Hepatic stellate cell (primary cell): ENCODE measurements at regions not wholly inside any gene's neighbourhood (a gene's known extent, or its start where the extent isn't known, plus 50 kb on each side); places are given as distances from the start of the nearest gene placed in this dataset.
"Not testable (repeated sequence)": the region's sequence is repeated elsewhere in the genome, so short reads cannot be mapped to it uniquely, and the experiment has no call there.

ENCODE experiments used
- DNase-seq: peaks from one replicate; pipeline ENCODE4 v3.0.0; 2011; ENCODE audit warnings: low spot score

DNA sequence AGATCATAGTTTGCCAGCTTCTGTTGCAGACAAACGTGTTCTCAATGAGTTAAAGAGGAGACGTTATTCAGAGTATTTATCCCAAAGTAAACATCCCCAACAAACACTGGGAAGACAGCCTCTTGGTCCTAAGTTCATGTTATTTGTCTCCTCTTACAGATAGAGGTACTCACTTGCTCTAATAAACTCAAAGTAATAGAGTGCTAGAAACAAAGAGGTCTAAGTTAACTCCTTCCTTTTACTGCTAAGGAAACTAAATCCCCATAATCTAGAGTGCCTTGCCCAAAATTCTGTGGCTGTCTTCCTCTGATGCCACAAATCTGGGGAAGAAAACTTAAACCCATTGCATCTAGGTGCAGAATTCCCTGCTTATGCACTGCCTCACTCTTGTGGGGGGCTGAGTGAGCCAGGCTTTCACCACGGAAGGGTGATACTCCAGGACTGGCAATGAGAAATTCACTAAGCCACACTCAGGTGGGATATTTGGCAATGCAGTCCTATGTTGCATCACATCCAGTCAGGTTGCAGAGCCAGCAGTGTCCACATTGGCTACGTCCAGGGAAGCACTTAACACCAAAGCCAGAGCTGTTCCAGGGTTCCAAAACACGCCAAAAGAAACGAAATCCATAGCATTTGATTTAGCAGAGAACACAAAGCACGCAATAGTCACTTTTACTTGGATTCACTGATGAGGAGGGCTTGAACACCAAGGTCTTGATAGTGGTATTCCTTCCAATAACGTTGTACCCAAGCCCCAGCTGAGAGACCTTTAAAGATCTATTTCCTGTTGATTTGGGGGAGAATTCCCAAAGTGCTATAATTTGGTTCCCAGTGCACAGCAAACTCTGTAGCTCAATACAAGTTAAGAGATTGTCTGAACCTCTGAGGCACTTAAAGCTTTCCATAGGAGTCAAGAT lies 81.0 kb upstream of the FOXQ1 start:
- DNase-seq: no peak

- no peak for DNase-seq
These were observed 81.6 kb upstream of the FOXQ1 start for GRCh38 chr6:1230281-1230680.

DNA sequence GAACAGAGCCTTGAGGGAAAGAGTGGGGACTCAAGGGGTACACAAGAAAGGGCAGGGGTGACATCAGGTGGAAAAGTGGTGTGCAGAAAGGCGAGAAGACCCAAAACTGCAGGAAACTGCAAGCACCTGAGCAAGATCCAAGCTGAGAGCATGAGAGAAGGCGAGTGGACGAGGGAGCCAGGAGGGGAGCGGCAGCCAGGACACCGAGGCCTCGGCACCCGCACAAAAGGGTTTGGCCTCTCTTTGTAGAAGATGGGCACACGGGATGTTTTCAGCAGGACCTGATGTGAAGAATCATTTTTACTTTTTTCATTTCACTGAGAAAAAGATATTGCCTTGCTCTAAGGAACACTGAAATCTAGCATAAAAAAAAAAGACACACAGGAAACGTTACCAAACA lies 82.1 kb upstream of the FOXQ1 start:
- DNase-seq: no peak

DNA sequence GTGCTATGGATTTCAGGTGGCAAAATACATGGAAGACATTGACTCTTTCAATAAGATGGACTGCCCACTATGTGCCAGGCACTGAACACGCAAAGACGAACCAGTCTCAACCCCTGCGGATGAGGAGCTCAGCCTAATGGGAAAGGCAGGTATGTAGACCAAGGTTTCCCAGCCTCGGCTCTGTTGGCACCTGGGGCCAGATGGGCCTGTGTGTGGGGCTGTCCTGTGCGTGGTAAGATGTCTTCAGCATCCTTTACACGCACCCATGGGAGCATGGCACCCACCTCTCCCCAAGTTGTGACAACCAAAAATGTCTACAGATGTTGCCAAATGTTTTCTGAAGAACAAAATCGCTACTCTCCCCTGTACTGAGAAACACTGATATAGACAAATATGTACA lies 82.6 kb upstream of the FOXQ1 start:
- DNase-seq: no peak

- no peak for DNase-seq
These were observed 83.1 kb upstream of the FOXQ1 start for GRCh38 chr6:1228754-1229191.

- no peak for DNase-seq
These were observed 83.8 kb upstream of the FOXQ1 start for GRCh38 chr6:1227935-1228753.

GRCh38 chr6:1227600-1227934 lies 84.3 kb upstream of the FOXQ1 start:
- DNase-seq: no peak

DNA sequence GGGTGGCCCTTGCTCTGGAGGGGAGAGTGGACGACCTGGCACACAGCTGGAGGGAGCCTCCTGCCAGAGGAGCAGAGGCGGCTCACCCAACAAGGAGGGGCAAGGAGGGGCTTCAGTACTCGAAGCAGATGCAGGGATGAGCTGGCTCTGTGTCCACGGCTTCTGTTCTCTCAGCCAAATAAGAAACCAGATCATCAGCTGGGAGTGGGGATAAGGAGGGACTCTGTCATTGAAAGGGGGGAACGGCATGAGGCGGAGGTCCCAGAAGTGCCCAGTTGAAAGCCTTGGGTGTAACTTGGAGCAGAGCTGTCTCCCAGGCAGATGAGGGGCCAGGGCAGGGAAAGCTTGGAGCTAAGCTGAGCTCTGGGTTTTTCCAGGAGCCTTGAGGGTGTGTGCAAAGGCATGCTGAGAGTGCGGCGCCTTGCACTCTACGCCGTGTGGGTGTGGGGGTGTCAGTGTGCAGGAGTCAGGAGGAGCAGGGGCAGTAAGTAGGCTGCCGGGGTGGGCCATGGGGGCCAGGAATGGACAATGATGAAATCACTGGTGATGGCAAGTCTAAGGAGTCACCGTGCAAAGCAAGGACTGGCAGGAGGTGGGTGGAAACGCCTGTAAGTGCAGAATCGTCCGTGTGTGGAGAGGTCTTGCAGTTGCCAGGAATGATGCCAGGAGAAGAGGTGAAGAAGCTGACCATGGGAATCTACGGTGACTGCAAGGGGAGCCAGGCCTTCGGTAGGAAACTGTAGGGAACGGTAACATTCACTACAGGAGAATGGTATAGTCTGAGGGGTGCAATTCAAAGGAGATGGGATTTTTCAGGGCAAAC lies 85.4 kb upstream of the FOXQ1 start:
- no peak for DNase-seq

- no peak for DNase-seq
These were observed 87.4 kb upstream of the FOXQ1 start for GRCh38 chr6:1224514-1224913.

DNA sequence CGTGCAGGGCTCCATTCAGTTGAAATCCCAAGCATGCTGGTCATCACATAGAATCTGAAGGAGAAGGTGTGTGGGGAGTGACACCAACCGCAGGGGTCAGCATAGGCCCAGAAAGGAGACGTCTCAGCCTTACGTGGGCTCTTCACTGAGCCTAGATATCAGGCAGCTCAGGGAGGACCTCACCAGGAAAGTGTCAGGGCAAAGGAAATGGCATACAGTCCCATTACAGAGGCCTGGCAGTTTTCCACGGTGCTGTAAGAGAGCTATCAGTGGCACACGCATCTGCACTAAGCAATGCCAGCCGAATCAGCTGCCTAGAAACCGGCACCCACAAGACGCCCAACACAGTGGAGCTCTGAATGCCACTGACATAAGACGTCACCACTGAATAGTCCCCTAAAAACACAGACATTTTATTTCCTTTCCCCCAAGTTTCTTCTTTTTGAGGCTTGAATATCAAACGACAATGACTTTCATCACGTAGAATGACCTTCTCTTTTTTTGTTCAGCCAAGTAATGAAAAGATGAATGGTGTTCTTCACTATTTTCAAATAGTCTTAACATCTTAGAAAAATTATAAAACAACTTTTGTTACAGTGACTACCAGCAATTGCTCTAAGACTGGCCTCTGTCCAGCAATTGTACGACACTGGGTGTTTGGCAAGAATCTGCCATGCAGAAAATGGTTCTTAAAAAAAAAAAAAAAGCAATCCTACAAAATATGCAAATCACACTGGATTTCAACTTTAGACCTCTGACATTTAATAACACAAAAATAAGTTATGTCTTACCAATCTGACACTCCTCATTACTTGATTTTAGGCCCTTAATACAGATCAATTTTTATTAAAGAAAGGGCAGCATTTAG lies 88.9 kb upstream of the FOXQ1 start:
- no peak for DNase-seq

DNA sequence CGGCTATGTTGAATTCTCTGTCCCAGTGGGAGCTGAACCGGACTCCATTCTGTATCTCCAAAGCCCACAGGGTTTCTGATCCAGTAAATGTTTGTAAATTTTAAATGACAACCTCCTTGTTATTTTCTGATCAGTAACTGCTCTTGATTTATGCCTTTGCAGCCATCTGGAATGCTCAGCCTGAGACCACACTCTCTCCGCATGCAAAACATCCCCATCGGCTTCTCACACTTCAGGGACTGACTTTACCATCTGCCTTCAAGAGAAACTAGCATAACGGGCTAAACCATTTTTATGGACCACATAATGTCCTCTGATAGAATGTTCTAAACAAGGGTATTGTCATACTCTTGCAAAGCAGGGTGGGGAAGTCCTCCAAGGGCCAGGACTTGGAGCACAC lies 94.5 kb upstream of the FOXQ1 start:
- DNase-seq: no peak

DNA sequence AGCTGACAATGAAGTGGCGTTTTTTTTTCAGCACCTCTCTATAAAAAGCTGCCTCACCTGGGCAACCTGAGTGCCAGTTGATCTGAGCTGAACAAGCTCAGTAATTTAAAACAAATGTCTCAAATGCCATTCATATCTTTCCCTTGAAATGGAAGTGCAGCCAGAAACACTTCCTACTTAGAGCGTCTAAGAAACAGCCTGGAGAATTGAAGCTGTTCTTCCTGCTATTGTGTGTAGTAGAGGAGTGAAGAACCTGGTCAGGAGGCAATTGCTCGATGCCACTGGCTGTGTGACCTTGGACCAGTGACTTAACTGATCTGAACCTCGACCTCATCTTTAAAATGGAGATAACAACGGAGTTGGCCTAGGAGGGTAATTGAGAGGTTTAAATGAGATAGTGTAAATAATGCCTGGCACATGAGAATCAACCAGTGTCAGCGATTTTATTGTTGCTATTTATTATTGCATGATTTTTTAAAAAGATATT lies 95.4 kb upstream of the FOXQ1 start:
- no peak for DNase-seq

DNA sequence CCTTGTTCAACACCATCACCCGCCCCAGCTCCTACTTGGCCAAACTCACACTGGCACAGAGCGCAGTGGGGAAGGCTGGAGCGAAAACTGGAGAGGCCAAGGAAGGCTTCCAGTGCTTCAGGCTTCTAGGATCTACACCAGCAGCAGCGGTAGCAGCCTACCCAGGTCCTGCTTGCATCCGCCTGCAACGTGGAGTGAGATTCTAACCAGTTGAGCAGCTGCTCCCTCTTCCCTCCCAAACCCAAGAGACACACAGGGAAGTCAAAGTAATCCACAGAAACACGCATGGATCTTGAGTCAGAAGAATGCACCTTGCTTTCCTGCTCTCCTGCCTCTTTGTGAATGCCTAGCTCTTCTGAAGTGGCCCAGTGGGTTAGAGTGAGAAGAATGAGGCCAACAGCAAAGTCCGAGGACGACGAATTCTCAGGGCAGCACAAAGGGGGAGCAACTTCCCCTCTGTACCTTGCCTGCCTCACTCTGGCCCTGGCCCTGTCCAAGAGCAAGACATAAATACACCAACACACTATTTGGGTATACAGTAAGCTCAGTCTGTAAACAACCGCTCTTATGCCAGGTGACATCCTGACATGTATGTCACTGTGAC lies 95.9 kb upstream of the FOXQ1 start:
- no peak for DNase-seq

DNA sequence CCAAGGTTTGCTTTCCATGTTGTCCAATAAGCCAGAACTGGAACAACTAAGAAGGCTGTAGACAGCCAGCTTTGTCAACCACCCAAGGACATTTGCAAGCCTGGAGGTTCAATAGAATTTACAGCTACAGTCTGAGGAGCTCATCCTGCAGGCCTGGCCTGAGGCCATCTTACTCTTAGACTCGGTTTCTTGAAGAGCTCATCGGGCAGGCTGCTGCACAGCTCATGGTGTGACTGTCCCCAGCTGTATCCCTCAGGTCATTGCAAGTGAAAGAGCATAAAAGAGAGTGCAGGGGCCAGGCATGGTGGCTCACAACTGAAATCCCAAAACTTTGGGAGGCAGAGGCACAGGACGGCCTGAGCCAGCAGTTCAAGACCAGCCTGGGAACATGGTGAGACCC lies 96.9 kb upstream of the FOXQ1 start:
- DNase-seq: no peak

DNA sequence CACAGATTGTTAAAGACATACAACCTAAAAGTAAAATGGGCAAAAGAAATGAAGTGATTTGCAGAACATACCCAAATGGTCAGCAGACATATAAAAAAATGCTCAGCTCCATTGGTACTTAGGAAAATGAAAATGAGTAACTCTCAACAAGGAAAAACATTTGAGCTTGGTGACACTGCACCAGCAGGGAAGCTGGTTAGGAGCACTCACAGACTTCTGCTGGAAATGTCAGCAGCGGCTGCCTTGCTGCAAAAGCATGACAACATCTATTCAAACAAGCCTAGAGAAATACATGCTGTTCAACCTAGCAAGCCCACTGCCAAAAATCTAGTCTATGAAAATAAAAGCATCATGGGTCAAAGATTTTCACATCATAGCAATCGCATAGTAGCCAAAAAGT lies 99.0 kb upstream of the FOXQ1 start:
- no peak for DNase-seq

DNA sequence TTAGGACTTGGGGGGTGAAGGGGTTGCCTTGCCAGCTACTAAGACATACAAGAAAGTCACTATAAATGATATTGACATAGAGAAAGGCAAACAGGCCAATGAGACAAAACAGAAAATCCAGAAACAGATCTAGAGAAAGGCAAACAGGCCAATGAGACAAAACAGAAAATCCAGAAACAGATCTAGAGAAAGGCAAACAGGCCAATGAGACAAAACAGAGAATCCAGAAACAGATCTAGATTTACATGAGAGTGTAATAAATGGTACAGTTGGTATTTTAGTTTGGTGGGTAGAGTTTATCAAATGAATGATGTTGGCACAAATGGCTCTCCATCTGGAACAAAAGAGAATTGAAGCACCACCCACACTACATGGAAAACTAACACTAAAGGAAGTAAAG lies 99.8 kb upstream of the FOXQ1 start:
- not testable (repeated sequence) for DNase-seq

DNA sequence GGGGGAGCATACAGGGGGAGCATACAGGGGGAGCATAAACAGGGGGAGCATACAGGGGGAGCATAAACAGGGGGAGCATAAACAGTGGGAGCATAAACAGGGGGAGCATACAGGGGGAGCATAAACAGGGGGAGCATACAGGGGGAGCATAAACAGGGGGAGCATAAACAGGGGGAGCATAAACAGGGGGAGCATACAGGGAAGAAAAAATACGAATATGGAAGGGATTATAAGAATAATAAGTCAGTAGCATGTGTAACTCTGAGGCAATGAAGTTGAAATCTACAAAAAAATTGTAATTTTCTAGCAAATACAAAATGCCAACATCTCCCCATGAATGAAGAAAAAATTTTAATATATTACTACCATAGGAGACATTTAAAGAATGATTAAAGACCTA lies 101.3 kb upstream of the FOXQ1 start:
- not testable (repeated sequence) for DNase-seq

DNA sequence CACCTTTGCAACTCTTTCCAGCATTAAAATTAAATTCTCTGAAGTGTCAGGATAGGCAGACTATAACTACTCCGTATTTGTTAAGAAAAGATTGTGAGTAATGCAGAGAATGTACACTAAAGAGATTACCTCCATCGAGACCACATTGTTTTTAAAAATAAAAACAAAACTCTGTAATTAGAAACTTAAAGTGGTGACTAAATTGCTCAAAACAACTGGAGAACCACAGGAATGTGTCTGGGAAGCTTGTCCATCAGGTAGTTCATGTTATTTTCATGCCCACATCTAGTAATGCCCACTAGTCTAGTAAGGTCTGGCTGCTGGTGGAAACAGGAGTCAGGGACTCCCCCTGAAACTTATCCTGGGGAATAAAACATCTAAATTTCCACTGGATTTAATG lies 103.0 kb upstream of the FOXQ1 start:
- DNase-seq: no peak

DNA sequence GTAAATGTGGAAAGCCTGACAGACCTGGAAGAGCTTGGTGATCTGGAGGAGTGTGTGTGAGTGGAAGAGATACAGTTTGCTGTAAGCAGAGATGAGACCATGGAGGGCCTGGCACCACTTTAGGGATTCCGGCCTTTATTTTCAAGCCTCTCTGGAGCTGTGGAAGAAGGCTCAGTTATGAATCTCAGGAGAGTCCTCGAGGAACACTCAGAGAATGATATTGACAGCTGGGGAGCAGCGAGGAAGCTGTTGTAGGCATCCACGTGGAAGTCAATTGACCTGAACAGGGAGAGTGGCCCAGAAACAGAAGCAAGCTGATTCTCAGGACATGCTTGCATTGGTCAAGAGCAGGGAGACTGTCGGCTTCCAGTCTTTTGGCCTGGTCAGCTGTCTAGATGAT lies 108.4 kb upstream of the FOXQ1 start:
- no peak for DNase-seq

DNA sequence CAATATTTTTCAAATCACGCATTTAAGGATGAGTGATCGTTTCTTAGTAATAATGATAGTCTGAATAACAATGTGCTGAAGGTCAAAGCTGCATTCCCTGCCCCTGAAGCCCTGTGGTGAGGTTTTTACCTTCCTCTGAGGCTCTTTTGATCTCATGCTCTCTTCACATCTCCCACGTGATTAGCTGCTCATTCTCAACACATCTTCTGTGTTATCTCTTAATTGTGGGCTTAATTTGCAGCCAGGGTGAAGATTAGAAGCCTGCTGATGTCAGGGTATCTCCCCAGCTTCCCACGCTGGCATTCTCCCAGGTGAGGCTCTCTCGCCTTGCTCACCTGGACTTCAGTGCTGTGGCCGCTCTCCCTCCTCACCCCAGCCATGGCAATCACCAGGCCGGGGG lies 109.7 kb upstream of the FOXQ1 start:
- DNase-seq: no peak
